NCI-H187 (cell line): ENCODE measurements at regions not wholly inside any gene's neighbourhood (a gene's known extent, or its start where the extent isn't known, plus 50 kb on each side); places are given as distances from the start of the nearest gene placed in this dataset.
"Not testable (repeated sequence)": the region's sequence is repeated elsewhere in the genome, so short reads cannot be mapped to it uniquely, and the experiment has no call there.

Experiments
- DNase-seq, 2 experiments: peaks; one replicate each; lab custom pipeline; 2025; lab: John Stamatoyannopoulos, UW

DNA sequence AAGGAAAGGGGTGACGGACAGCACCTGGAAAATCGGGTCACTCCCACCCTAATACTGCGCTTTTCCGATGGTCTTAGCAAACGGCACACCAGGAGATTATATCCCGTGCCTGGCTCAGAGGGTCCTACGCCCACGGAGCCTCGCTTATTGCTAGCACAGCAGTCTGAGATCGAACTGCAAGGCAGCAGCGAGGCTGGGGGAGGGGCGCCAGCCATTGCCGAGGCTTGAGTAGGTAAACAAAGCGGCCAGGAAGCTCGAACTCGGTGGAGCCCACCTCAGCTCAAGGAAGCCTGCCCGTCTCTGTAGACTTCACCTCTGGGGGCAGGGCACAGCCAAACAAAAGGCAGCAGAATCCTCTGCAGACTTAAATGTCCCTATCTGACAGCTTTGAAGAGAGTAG is 91.5 kb upstream of the MBIP start:
- not testable (repeated sequence) for DNase-seq

DNA sequence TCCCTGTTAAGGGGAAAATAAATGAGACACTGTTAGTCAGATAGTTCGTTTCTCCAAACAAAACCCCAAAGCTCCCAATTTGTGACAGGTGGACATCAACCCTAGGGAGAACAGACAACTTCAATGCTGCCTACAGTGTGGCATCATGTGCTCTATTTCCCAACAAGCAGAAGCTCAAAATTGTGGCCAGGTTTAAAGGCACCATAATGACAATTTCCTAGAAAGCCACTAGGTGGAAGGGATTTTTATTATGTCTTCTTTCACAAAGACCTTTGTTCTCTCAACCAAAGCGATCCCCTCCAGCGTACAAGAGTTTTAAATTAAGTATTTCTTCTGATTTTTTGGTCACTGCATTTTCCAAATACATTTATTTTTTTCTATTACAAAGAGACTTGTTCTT is 88.0 kb upstream of the MBIP start:
- no peak for DNase-seq

DNA sequence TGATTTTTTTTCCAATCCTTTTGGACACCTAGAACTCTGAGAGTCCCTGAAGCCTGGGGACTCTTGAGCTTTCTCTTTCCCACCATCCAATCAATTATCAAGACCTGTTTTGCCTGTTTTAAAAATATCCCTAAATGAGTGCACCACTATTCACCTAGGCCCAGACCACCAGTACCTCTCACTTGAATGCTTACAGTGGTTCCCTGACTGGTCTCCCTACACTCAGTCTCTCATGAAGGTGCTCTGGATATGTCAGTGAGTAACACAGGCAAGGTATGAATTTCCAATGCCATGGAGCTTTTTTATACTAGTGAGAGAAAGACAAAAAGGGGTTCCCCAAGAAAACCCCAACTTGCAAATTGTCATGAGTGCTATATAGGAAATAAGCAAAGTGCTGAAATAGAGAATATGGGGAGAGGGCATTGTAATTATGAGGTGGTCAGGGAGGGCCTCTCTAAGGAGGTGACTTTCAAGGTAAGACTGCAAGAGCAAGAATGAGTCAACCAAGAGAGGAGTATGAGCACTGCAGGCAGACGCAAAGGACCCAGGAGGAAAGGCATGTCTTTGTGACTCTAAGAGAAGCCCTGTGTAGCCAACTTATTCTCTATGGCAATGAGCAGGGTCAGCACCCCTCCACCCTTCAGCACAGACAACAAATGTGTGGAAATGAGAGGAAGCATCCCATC is 85.3 kb upstream of the MBIP start:
- no peak for DNase-seq

DNA sequence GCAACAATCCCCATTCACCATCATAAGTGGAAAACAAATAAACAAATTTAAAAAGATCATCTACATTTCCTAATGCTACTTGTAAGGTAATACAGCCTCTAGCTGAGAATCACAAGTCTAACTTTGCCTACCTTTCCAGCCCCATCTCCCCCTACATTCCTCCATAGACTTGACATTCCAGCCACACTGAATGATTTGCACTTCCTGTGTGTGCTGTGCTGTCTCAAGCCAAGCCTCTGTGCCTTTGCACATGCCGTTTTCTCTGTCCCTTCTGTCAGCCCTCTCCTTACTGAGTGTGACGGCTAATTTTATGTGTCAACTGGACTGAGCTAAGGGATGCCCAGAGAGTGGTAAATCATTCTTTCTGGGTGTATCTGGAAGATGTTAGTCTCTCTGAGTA is 82.4 kb upstream of the MBIP start:
- no peak for DNase-seq

DNA sequence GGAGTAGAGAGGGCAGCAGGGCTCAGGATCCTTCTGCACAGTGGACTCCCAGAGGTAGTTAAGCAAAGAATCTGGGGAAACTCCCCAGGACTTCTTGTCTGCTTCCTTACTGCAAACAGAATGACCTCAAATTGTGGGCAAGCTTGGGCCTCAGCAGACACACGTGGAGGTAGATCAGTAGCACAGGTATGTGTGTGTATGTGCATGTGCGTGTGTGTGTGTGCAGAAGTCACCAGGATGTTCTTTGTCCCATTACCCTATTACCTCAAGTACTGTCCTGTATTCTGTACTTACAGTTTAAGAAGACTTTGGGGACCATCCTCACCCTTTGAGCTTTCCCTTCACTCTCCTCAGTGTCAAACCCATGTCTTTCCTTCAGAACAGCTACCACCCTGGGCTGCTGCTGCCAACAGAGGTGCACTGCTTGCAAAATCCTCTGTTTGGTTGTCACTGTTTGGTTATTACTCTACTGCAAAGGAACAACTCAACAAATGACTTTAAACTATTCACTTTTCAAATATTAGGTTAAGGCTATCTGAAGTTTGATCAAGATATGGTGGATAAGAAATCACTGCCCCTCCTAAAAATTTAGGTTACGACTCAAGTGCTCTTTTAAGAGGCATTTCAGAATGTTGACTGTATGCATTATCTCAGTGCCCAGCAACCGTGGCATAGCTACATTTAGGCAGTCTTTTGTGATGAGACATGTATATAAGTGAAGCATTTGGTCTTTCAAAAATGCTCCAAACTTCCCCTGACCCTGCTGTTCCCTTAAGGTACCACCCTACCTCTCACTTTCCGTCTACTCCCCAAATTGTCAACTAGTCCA is 78.2 kb upstream of the MBIP start:
- no peak for DNase-seq

DNA sequence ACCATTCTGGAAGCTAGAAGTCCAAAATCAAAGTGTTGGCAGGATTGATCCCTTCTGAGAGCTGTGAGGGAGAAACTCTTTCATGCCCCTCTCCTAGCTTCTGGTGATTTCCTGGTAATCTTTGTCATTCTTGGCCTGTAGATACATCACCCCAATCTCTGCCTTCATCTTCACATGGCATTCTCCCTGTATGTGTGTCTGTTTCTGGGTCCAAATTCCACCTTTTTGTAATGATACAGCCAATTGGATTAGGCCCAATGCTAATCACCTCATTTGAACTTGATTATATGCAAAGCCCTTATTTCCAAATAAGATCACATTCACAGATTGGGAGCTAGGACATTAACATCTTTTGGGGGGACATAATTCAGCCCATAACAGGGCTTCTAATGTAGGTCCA is 76.9 kb upstream of the MBIP start:
- DNase-seq = no peak

DNA sequence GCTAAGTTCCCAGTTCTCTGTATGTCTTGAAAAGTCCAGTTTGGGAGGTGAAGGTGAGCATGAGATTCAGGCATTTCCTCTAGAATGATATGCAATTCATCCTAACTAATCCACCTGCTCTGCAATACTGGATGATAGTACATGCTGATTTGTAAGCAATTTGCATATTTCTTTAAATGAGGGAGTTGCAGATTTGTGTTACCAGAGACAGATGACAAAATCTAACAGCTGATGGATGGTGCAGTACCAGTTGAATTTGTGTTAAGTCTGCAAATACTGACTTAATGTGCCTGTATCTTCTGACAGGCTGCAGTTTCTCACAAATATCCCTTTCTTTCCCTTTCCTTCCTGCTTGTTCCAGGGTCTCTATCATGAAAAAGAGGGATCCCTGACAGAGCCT is 76.4 kb upstream of the MBIP start:
- DNase-seq = no peak

DNA sequence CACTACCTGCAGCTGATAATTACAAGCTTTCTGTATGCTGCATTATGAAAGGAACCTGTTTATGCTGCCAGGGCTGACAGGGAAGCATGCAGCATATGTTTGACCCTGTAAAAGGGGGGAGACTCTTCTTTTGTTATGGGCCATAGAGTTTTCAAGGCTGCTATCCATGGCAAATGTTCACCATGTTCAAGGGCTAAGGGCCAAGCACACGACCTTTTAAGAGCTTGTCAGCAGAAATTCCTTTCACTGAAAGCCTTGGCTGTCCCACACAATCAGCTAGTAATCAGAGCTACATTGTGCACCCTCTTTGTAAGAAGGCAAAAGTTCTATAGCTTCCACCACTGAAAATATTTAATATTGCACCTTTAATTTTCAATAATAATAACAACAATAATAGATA is 74.2 kb upstream of the MBIP start:
- no peak for DNase-seq

DNA sequence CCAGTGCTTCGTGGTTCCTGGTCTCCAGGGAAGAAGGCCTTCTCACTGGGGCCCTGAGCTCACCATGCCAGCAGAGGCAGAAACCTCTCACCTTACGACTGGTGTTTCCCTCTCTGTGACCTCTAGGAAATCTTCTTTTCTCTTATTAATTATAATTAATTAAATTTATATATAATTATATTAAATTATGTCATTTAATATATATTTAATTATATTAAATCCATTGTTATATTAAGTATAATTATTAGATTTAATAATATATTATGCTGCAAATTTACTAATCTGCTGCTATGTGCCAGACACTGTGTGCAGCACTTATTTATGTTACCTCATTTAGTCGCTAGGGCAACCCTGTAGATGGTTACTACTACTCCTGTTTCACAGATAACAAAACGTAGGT is 70.3 kb upstream of the MBIP start:
- DNase-seq = no peak

DNA sequence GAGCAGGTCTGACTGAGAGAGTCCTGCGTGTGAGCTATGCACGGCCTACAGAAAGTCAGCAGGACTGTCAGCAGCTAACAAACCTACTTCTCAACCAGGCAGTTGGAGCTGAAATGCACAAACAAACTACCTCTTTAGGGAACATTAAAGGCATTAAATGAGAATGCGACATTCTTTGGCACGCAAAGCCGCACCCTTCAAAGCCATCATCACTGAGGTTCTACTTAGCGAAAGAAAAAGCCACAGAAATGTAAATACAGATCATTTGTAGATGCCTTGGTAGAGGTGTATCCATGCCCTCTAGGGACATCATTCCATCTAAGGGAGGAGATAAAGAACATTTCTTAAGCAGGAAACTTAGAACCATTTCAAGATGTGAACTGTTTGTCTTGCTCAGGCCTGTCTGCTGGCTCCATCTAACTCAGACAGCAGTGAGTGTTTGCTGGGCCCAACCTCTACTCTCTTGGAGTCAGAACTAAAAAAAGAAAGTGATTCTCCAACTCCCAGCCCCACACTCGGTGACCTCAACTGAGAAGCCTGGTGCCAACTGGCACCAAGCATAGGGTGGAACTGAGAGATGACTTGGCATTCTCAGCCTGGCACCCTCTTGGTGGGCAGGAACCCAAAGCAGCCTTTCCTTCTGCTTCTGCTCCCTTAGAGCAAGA is 63.5 kb upstream of the MBIP start:
- DNase-seq = peak; percentile 80 to 88

DNA sequence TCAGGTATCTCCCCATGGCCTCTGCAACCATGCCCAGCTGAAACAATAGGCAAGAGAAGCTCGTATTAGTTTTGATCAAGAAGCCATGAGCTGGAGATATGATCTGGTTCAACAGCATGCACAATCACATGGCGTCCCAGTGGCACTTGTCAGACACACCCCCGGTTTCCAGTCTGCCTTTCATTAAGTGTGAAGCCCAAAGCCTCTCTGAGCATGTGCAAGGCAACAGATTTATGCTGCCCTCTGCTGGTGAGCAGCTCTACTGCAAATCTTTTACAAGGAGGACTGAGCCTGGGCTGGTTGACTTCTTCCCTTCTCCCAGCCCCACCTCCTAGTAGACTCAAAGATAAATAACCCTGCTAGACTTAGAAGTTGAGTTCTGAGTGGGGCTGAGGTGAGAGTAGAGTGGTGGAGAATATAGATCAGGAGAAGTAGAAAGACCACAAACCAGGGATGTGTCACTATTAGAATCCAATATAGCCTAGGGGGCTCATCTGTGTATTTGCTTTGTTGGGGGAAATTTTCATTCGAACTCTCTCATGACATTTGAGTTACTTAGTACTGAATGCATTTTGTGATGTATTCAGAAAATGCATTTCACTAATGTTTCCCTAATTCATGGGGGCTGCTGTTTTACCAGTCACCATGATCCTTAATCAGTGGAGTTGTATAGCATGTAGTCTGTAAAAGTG is 53.7 kb upstream of the MBIP start:
- peak; percentile 94 for DNase-seq
